Liver (tissue), 3 donors: ENCODE measurements at regions not wholly inside any gene's neighbourhood (a gene's known extent, or its start where the extent isn't known, plus 50 kb on each side); places are given as distances from the start of the nearest gene placed in this dataset.

Experiments used
- CTCF ChIP-seq: fragments of 150-350 bp; IDR thresholded peaks from 2 replicates; pipeline ENCODE4 v1.5.1; 2017; ENCODE audit warnings: improper control_type of control experiment, low read depth, low read length; ENCODE audit not compliant: missing input control
- SP1 ChIP-seq: IDR thresholded peaks from 2 replicates; pipeline ENCODE4 v1.6.1; 2018; ENCODE audit warnings: antibody characterized with exemption, mild to moderate bottlenecking
- donor health status: healthy.
- donor health status: healthy.

GRCh38 chr5:111976705-111977435, 219.9 kb upstream of the NREP start:
- TF ChIP-seq SP1 (no peak), CTCF (no peak)
